ENCODE measurements at regions not wholly inside any gene's neighbourhood (a gene's known extent, or its start where the extent isn't known, plus 50 kb on each side); places are given as distances from the start of the nearest gene placed in this dataset.
A peak's percentile ranks its signal among the peaks of the same experiment; 100 is the strongest.

GRCh38 chr11:112542479-112542878 is 281.8 kb upstream of the PLET1 start:
- ATAC-seq, result no peak

GRCh38 chr11:112543390-112543789 is 282.7 kb upstream of the PLET1 start:
- no peak for ATAC-seq

- no peak for ATAC-seq
Observed at GRCh38 chr11:112548641-112549040, 288.0 kb upstream of the PLET1 start.

- ATAC-seq, result no peak
Observed at GRCh38 chr11:112553205-112553731, 292.6 kb upstream of the PLET1 start.

GRCh38 chr11:112554586-112554985 is 293.9 kb upstream of the PLET1 start:
- no peak for ATAC-seq

- ATAC-seq, result peak; percentile 60 to 62
Observed at GRCh38 chr11:112555491-112556364, 295.1 kb upstream of the PLET1 start.

GRCh38 chr11:112558691-112559090 is 298.0 kb upstream of the PLET1 start:
- ATAC-seq, result no peak

- no peak for ATAC-seq
Observed at GRCh38 chr11:112563808-112564207, 303.1 kb upstream of the PLET1 start.

- ATAC-seq, result no peak
Observed at GRCh38 chr11:112564228-112564955, 303.7 kb upstream of the PLET1 start.

- no peak for ATAC-seq
Observed at GRCh38 chr11:112565551-112565950, 304.9 kb upstream of the PLET1 start.

- no peak for ATAC-seq
Observed at GRCh38 chr11:112566124-112566523, 305.5 kb upstream of the PLET1 start.

- ATAC-seq, result no peak
Observed at GRCh38 chr11:112570333-112570732, 309.7 kb upstream of the PLET1 start.

- no peak for ATAC-seq
Observed at GRCh38 chr11:112579282-112579681, 318.6 kb upstream of the PLET1 start.

- ATAC-seq, result no peak
Observed at GRCh38 chr11:112580864-112581263, 320.2 kb upstream of the PLET1 start.

- no peak for ATAC-seq
Observed at GRCh38 chr11:112581747-112582146, 321.1 kb upstream of the PLET1 start.

GRCh38 chr11:112582366-112582765 is 321.7 kb upstream of the PLET1 start:
- no peak for ATAC-seq

GRCh38 chr11:112583261-112583893 is 322.7 kb upstream of the PLET1 start:
- no peak for ATAC-seq

- peak in 1 of 2 donors; percentile 21 for ATAC-seq
Observed at GRCh38 chr11:112584672-112585071, 324.0 kb upstream of the PLET1 start.

GRCh38 chr11:112587664-112588063 is 327.0 kb upstream of the PLET1 start:
- ATAC-seq, result no peak

GRCh38 chr11:112588252-112588694 is 327.6 kb upstream of the PLET1 start:
- peak; percentile 66 to 67 for ATAC-seq

GRCh38 chr11:112589155-112589554 is 328.5 kb upstream of the PLET1 start:
- ATAC-seq, result no peak

GRCh38 chr11:112590764-112591163 is 330.1 kb upstream of the PLET1 start:
- ATAC-seq, result no peak

GRCh38 chr11:112593440-112593839 is 332.8 kb upstream of the PLET1 start:
- ATAC-seq, result no peak
